GM23338 (cell line): ENCODE measurements at regions not wholly inside any gene's neighbourhood (a gene's known extent, or its start where the extent isn't known, plus 50 kb on each side); places are given as distances from the start of the nearest gene placed in this dataset.

Experiments
- ATAC-seq: fragments of 200-7000 bp; cut with Tn5 transposase; 3 replicates; pipeline ENCODE4 v1.9.1; 2020
- DNase-seq: peaks from one replicate; pipeline ENCODE4 v3.0.0-alpha.2; 2015; ENCODE audit warnings: low spot score
- H2AFZ ChIP-seq: fragments of 200-600 bp; sonication (generic); 2 replicates; pipeline ENCODE4 v1.8.0; 2016; ENCODE audit warnings: antibody characterized with exemption, mild to moderate bottlenecking, moderate library complexity
- H3F3A ChIP-seq: fragments of 200-600 bp; sonication (generic); replicated peaks from 2 replicates; pipeline ENCODE4 v1.8.0; 2017; ENCODE audit warnings: antibody characterized with exemption, mixed run types, low read depth
- H3K27ac ChIP-seq: fragments of 200-600 bp; sonication (generic); 2 replicates; pipeline ENCODE4 v1.6.1; 2016; ENCODE audit warnings: low read depth
- H3K27me3 ChIP-seq: fragments of 200-600 bp; sonication (generic); 2 replicates; pipeline ENCODE4 v1.8.0; 2016; ENCODE audit warnings: mild to moderate bottlenecking, mixed run types, moderate library complexity; ENCODE audit not compliant: insufficient read depth
- H3K36me3 ChIP-seq: fragments of 200-600 bp; sonication (generic); 2 replicates; pipeline ENCODE4 v1.8.0; 2016; ENCODE audit warnings: mild to moderate bottlenecking; ENCODE audit not compliant: insufficient read depth
- H3K4me1 ChIP-seq: fragments of 200-600 bp; sonication (generic); 2 replicates; pipeline ENCODE4 v1.8.0; 2016; ENCODE audit warnings: mild to moderate bottlenecking, moderate library complexity; ENCODE audit not compliant: insufficient read depth
- H3K4me2 ChIP-seq: fragments of 200-600 bp; sonication (generic); 2 replicates; pipeline ENCODE4 v1.7.1; 2017; ENCODE audit warnings: mixed run types
- H3K4me3 ChIP-seq: fragments of 200-600 bp; sonication (generic); 2 replicates; pipeline ENCODE4 v1.6.1; 2016; ENCODE audit warnings: mixed run types
- H3K79me2 ChIP-seq: fragments of 200-600 bp; sonication (generic); replicated peaks from 2 replicates; pipeline ENCODE4 v1.8.0; 2017; ENCODE audit warnings: mild to moderate bottlenecking; ENCODE audit not compliant: insufficient read depth
- H3K9me2 ChIP-seq: fragments of 200-600 bp; sonication (generic); 2 replicates; pipeline ENCODE4 v1.8.0; 2017; ENCODE audit not compliant: insufficient read depth
- H4K20me1 ChIP-seq: fragments of 200-600 bp; sonication (generic); replicated peaks from 2 replicates; pipeline ENCODE4 v1.8.0; 2017; ENCODE audit warnings: mild to moderate bottlenecking; ENCODE audit not compliant: insufficient read depth
- H3K27ac Mint-ChIP-seq: 2 replicates; pipeline ENCODE4 v1.8.0; 2020; ENCODE audit warnings: inconsistent platforms, mild to moderate bottlenecking, moderate library complexity, mixed read lengths
- H3K27me3 Mint-ChIP-seq: 3 replicates; pipeline ENCODE4 v1.8.0; 2022; ENCODE audit warnings: low read depth, mild to moderate bottlenecking, moderate library complexity, mixed read lengths, inconsistent platforms; ENCODE audit not compliant: insufficient read depth, poor library complexity
- H3K36me3 Mint-ChIP-seq: 3 replicates; pipeline ENCODE4 v1.8.0; 2021; ENCODE audit warnings: low read depth, mild to moderate bottlenecking, inconsistent platforms, moderate library complexity, mixed read lengths
- H3K4me1 Mint-ChIP-seq: 3 replicates; pipeline ENCODE4 v1.8.0; 2020; ENCODE audit warnings: mild to moderate bottlenecking, inconsistent platforms, mixed read lengths
- H3K4me3 Mint-ChIP-seq: 3 replicates; pipeline ENCODE4 v1.8.0; 2021; ENCODE audit warnings: moderate library complexity, mild to moderate bottlenecking, inconsistent platforms, mixed read lengths
- H3K9me3 Mint-ChIP-seq: 3 replicates; pipeline ENCODE4 v1.8.0; 2020; ENCODE audit warnings: moderate library complexity, mild to moderate bottlenecking, inconsistent platforms, mixed read lengths
- CTCF ChIP-seq, 2 experiments: fragments of 200-600 bp in 1 of 2; sonication (generic) in 1 of 2; conservative IDR thresholded peaks; 2 replicates each; pipeline versions ENCODE4 v1.5.1 to v1.6.1; 2016 to 2017; ENCODE audit warnings: antibody characterized with exemption in 2 of 2, low read depth in 2 of 2, mild to moderate bottlenecking in 2 of 2, moderate library complexity in 1 of 2
- ETS1 ChIP-seq: IDR thresholded peaks from 2 replicates; pipeline ENCODE4 v1.6.1; 2016; ENCODE audit warnings: antibody characterized with exemption
- NANOG ChIP-seq: IDR thresholded peaks from 2 replicates; pipeline ENCODE4 v1.6.1; 2016; ENCODE audit warnings: antibody characterized with exemption, borderline replicate concordance
- REST ChIP-seq: IDR thresholded peaks from one replicate; pipeline ENCODE4 v1.6.1; 2018; ENCODE audit warnings: antibody characterized with exemption; ENCODE audit not compliant: unreplicated experiment
- STAT1 ChIP-seq: IDR thresholded peaks from one replicate; pipeline ENCODE4 v1.6.1; 2016; ENCODE audit warnings: antibody characterized with exemption; ENCODE audit not compliant: unreplicated experiment
- ZNF114 ChIP-seq: fragments of 250-450 bp; sonication (Bioruptor Pico); IDR thresholded peaks from 2 replicates; pipeline ENCODE4 v1.5.0; 2020; ENCODE audit warnings: mild to moderate bottlenecking, moderate library complexity
- ZNF331 ChIP-seq: fragments of 250-450 bp; sonication (Bioruptor Pico); IDR thresholded peaks from 2 replicates; pipeline ENCODE4 v1.5.0; 2020; ENCODE audit warnings: low read depth, mild to moderate bottlenecking, moderate library complexity
- ZNF462 ChIP-seq: fragments of 250-450 bp; sonication (Bioruptor Pico); IDR thresholded peaks from 2 replicates; pipeline ENCODE4 v1.5.0; 2020; ENCODE audit warnings: mild to moderate bottlenecking, moderate library complexity

DNA sequence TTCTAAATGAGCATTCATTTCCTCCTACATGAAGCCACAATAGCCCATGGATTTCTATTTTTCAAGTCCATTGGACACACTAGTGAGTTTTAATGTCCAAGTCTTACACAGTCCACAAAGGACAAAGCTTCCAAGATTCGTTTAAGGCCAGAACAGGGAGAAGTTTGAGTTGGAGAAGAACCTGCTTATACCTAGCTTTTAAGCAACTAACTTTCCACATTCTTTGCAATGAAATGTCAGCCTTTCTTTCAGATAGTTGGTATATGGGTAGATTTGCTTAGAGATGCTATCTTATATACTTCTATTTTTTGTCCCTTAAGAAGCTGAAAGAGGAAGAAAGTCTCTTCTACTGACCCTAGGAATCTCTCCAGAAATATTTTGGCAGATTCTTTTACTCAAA is 66.1 kb upstream of the NPAS2 start:
- Histone ChIP-seq H3K36me3 (no peaks in the 10 kb centered on the region), H3K27me3 (no peaks in the 10 kb centered on the region), H3K4me3 (no peak overlapping the region), H3K27ac (no peak overlapping the region), H3F3A (no peaks in the 10 kb centered on the region), H4K20me1 (no peaks in the 10 kb centered on the region), H2AFZ (no peak overlapping the region), H3K4me1 (no peaks in the 10 kb centered on the region), H3K4me2 (no peak overlapping the region), H3K9me2 (peaks cover 7% of the 10 kb centered on the region; the same call in 1 of the 2 replicates), H3K79me2 (no peaks in the 10 kb centered on the region)
- Mint-ChIP-seq H3K9me3 (no peaks in the 10 kb centered on the region), H3K36me3 (no peaks in the 10 kb centered on the region), H3K4me3 (no peak overlapping the region), H3K4me1 (no peaks in the 10 kb centered on the region; the same call in 2 of the 3 replicates), H3K27ac (no peak overlapping the region), H3K27me3 (peaks cover 2% of the 10 kb centered on the region)
- no peak for ATAC-seq
- no peak for DNase-seq
- TF ChIP-seq ZNF331 (no peak), ETS1 (no peak), NANOG (no peak)

- Mint-ChIP-seq H3K27me3 (peaks cover 2% of the 10 kb centered on the region), H3K4me1 (no peaks in the 10 kb centered on the region; the same call in 2 of the 3 replicates), H3K4me3 (no peak overlapping the region), H3K36me3 (no peaks in the 10 kb centered on the region), H3K27ac (no peak overlapping the region), H3K9me3 (no peaks in the 10 kb centered on the region)
- Histone ChIP-seq H4K20me1 (no peaks in the 10 kb centered on the region), H3K4me3 (no peak overlapping the region), H3K79me2 (no peaks in the 10 kb centered on the region), H3F3A (no peaks in the 10 kb centered on the region), H3K4me1 (no peaks in the 10 kb centered on the region), H3K9me2 (peaks cover 7% of the 10 kb centered on the region; the same call in 1 of the 2 replicates), H3K27ac (no peak overlapping the region), H2AFZ (no peak overlapping the region), H3K36me3 (no peaks in the 10 kb centered on the region), H3K27me3 (no peaks in the 10 kb centered on the region), H3K4me2 (no peak overlapping the region)
- DNase-seq, result no peak
- no peak for ATAC-seq
- TF ChIP-seq CTCF (conservative IDR thresholded peaks at IDR 0.05; ENCODE audit: low read depth in 2 of 2) (no peak), REST (no peak), ZNF114 (CRISPR knock-in tag) (no peak), ZNF462 (CRISPR knock-in tag) (no peak), ETS1 (no peak), NANOG (no peak), STAT1 (no peak)
Measured at GRCh38 chr2:100754951-100755350, 65.0 kb upstream of the NPAS2 start.
